HG03066 (cell line): ENCODE measurements at regions not wholly inside any gene's neighbourhood (a gene's known extent, or its start where the extent isn't known, plus 50 kb on each side); places are given as distances from the start of the nearest gene placed in this dataset.
"Not testable (repeated sequence)": the region's sequence is repeated elsewhere in the genome, so short reads cannot be mapped to it uniquely, and the experiment has no call there.

Experiments used
- ATAC-seq: cut with Tn5 transposase; IDR thresholded peaks from one replicate; pipeline ENCODE4 v1.9.1; 2021; ENCODE audit warnings: low read depth; ENCODE audit not compliant: unreplicated experiment

DNA sequence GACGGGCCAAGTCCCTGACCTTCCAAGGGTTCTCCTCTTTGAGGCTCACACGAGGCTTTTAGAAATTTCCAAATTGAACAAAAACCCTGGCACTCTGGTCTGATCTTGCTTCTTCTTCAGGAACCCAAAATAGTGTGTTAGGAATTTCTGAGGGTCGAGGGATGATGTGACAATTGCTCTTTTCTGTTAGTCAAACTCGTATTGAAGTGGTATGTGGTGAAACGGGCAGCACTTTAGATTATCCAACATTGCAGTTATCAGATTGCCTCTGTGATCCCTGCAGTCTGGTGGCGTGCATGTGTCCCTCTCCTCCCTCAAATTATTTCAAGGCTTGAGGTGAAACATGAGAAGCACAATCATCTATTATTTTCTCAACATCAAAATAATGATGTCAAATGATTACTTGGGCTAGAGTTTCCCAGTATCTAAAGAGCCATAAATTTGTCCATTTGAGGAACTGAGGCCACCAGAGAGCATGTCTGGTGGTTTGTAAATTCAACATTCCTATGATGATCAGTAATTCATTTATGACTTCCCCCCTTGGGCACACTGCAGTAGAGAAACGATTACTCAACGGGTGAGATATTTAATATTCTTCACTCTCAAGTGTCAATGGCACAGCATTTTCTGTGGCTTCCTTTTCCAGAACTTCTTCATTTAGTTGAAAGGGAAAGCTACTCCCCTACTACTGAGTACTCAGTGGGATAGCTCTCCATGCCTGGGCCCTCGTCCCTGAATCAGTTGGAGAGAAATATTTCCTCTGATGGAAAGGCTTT is 308.6 kb upstream of the MAP3K7 start:
- no peak for ATAC-seq

DNA sequence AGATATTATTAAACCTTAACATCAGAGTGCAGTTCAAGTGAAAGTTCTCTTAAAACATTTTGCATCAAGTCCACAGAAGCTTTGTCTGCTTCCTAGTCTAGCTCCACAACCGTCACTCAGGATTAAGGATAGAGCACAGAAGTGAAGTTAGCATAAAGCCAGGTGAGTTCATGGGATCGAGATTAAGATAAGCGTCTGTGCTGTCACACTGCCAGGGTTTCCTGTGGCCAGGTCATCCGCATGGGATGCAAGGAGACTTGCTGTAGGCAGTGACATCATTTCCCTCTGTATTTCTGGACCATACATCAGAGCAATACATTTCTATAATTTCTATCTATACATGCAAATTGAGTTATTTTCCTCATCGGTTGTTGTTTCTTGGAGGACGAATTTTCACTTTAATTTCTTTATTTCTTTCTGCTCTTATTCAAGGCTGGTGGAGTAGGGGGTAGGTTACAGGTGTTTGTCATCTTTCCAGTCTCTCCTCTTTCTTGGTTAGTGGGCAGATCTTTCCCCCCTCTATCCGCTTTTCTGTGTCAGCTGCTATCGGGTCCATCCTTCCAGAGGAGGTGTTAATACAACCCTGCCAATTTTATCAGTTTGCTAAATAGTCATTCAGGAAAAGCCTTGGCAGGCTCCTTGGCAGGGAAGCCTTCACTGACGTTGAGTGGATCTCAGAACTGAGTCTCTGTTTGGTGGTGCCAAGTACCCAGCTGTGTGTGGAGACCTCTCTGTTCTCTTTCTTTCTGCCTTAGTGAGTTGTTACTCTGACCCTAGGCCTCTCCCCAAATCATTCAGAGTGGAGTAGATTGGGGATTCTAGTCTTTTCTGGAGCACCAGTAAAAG is 307.6 kb upstream of the MAP3K7 start:
- ATAC-seq, result no peak

DNA sequence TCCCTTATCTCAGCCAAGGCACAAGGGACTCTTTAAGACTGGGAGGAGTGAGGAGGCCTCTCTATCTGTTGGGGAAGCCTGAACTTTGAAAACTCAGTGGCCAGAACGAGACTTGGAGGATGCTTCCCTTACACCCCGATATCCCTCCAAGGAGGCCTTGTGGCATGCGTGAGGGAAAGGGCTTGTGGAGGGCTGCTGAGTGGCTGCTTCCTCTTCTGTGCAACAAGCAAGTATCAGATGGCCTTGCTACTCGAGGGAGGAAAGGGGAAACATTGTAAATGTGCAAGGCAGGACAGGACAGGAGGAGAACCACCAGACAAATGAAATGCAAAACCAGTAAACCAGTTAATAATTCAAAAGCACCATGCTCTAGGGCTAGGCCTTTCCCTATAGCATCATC is 306.5 kb upstream of the MAP3K7 start:
- no peak for ATAC-seq

DNA sequence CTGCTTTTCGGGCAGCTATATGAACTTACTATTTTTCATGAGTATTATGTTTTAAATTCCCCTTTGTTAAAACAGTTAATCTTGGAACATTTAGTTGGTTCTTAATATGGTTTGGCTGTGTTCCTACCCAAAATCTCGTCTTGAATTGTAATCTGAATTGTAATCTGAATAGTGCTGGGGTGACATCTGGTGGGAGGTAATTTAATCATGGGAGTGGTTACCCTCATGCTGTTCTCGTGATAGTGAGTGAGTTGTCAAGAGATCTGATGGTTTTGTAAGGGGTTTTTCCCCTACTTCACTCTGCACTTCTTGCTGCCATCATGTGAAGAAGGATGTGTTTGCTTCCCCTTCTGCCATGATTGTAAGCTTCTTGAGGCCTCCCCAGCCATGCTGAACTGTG is 305.4 kb upstream of the MAP3K7 start:
- ATAC-seq, result no peak

DNA sequence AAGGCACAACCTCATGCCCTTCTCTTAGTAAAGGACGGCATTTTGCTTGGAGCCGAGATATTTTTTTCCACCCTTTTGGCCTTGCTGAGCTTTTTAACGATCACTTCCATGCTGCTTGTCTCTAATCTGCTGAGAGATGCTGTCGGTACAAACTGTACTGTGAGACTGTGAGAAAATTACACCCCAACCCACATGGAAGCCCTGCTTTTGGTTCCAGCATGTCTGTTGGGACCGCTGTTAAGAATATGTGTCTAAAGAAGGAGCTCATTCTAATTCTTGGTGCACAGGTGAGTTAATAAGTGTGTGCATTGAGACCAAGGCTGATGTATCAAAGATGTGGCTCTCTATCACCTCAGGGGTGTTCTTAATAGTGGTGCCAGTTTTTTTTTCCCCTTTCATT is 304.5 kb upstream of the MAP3K7 start:
- ATAC-seq, result no peak

DNA sequence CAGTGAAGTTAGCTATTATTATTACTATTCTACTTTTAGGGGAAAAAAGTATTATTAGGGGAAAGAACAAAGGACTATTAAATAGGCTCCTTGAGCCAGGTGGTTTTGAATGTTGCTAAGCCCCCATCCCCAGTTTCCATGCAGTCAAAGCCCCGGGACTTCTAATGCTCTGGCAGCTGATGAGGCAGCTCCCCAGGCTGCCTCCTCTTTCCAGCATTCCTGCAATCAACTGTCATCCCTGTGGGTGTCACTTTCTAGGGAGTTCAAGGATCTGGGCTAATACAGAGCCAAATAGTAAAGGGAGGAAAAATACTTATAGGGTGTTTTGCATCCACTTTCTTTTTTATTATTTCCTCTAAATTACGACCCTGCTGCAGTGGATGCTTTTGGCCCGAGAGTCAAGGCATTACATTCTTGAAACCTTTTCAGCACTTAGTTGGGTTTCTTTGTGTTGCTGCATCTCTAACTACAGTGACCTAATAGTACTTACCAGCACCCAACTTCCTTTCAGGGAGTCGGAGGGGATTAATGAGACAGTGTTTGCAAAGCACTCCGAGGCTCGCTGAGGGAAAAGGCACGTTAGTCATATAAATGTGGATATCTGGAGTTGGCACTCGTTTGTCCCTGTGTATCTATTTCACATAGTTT is 303.9 kb upstream of the MAP3K7 start:
- ATAC-seq, result no peak

DNA sequence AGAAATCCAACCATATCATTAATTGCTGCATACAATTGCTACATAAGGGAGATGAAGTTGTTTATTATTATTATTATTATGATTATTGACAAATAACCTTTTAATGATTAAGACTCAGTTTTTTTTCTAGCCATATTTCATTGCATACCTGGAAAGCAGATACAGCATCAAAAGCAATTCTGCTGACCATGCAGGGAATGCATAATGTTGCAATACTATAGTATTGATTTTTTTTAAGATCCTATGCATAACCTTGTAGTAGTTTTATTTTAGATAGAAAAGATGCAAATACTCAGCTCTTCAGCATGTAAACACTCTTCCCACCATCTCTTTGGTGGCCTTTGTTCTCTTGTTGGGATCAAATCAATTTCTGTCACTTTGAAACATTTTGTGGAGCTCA is 300.9 kb upstream of the MAP3K7 start:
- ATAC-seq, result no peak

DNA sequence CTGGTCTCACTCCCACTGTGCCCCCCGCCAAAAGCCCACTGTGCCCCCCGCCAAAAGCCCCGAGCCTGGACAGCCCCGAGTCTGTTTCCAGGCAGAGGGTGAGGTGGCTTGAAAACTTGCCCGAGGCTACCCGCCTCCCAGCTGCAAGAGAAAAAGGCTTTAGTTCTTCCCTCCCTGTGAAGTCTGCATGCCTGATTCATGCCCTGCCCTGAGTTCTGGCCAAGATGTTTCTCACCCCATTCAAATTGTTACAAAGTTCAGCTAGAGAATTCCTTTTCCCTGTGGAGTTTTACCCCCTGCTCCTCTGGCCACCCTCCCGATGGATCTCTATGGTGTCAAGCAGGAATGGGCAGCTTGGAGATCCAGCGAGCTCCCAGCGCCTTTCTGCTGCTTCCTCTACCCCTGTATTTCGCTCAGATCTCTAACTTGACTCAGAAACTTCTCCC is 298.8 kb upstream of the MAP3K7 start:
- no peak for ATAC-seq

DNA sequence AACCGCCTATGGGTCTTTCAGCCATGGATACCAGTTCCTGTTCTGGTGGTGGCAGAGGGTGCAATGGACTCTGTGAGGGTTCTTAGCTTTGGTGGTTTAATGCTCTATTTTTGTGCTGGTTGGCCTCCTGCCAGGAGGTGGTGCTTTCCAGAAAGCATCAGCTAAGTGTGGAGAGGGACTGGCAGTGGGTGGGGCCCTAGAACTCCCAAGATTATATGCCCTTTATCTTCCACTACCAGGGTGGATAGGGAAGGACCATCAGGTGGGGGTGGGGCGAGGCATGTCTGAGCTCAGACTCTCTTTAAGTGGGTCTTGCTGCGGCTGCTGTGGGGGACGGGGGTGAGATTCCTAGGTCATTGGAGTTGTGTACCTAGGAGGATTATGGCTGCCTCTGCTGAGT is 298.3 kb upstream of the MAP3K7 start:
- not testable (repeated sequence) for ATAC-seq

DNA sequence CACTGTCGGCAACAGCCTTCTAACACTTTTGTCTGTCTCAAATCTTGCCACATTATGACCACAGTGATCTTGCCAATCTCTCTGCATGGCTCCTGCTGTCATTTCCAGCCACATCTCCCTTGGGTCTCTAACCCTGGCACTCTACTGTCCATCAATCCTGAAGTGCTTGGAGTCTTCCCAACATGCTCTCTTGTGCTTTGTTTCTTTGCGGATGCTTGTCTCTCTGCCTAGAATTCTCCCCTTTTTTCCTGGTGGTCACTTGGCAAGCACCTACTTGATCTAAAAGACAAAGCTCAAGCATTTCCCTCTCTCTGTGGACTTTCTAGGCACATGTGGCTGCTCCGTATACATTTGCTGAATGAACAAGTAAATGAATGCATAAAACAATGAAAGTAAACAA is 290.7 kb upstream of the MAP3K7 start:
- ATAC-seq, result no peak

DNA sequence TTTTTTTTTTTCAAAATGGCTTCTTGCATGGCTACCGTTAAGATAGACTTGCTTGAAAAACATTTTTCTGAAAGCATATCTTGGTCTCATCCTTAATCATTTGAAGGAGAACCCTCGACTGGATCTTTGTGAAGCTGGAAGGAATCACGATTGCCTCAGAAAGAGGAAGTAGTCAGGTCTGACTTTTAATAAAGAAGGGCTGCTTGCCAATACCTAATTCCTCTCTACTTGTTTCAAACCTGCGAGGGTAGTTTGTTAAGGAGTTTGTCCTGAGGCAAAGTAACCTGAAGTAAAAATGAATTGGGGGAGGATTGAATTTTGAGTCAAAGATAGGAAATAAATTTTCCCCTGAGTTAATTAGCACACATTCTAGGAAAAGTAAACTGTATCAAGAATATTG is 288.1 kb upstream of the MAP3K7 start:
- ATAC-seq, result no peak

DNA sequence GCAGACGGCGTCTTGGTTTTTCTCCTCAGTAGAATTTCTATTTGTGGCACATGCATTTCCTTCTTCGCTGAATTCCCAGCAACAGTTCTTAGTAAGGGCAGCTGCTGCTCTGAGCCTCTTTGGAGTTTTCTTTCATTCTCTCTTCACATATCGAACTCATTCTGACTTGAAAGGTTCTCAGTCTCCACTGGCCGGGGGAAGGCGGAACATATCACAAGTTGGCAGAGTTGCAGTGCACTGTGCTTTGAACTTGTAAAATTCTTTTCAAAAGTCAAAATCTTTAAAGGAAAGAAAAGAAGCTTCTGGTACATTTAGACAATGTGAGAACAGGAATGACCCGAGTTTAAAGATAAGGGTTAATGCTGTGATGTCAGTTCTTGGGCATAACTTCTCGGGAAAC is 286.1 kb upstream of the MAP3K7 start:
- ATAC-seq, result no peak

DNA sequence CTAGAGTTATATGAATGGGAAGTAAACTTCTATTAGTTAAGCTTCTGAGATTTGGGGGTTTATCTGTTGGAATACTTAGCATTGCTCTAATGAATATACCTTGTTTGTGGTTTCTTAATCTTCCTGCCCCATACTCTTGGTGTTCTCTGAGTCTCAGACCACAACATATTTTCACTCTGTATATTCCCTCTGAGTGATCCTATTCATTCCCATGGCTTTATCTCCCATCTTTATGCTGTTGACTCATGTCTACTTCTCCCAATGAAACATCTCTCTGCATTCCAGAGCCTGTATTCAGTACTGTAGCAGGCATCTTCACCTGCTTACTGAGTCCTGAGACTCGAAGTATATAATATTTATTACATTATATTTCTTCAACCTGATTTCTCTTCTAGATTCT is 283.7 kb upstream of the MAP3K7 start:
- ATAC-seq, result no peak

DNA sequence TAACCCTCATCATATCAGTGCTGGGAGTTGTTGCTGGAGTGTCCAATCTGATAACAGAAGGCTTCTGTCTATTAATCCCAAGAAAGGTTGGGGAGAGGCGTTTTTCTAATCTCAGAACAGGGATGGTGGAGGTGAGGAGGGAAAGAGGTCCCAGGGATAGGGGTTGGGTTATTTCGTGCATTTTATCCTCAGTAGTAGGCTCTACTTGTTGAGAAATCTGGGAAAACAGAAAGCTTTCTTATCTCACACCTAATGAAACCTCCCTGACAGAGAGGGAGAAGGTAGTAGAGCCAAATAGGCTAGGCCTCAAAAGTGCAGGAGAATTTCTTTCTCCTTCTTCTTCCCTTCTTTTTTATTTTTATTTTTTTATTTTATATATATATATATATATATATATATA is 281.8 kb upstream of the MAP3K7 start:
- no peak for ATAC-seq

DNA sequence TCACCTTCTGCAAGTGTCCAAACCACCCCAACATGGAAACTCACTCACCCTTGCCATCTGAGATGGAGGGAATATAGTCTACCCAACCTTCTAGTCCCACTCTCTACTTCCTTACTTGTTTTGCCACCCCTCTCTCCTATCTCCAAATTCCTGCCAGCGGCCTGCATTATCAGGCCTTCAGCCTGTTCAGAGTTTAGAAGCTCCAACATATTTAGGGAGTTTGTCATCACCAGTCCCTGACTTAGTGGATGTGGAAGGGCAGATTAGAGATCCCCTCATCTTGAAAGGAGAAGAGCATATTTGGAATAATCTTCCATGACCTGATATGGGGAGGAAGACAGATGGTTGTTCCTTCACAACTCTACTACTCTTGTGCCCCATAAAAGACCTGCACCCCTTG is 281.4 kb upstream of the MAP3K7 start:
- ATAC-seq, result no peak

DNA sequence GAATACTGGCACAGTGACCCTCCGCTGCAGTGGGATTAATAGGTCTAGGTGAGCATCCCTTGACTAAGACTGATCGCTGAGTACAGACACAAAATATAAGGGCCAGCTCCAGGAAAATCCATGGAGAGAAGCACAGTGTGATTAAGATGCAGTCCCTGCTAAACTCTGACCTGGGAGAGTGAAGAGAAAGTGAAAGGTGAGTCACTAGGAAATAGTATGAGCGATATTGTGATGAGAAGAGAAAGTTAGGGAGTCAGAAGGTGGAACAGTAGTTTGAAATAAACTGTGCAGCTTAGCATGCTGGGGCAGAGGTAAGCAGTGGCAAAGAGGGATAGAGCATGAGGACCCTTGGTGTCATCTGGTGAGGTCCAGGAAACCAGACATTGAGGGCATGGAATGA is 278.6 kb upstream of the MAP3K7 start:
- ATAC-seq, result no peak

DNA sequence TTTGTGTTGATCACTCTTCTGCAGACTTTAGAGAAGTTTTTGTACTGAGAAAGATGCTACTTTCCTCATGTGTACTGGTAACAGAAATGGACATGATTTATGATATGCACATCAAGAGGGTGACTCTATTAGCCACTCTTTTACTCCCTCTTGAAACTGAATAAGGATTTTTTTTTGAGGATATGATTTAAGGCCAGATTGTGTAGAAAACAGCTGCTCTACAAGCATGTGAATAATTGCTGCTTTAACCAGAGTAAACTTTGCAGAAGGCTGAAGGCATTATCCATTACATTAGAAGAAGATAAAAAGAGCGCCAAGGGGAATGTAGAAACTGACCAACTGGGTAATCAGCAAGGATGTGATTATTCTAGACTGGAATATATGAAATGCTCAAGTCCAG is 276.2 kb upstream of the MAP3K7 start:
- ATAC-seq, result no peak

DNA sequence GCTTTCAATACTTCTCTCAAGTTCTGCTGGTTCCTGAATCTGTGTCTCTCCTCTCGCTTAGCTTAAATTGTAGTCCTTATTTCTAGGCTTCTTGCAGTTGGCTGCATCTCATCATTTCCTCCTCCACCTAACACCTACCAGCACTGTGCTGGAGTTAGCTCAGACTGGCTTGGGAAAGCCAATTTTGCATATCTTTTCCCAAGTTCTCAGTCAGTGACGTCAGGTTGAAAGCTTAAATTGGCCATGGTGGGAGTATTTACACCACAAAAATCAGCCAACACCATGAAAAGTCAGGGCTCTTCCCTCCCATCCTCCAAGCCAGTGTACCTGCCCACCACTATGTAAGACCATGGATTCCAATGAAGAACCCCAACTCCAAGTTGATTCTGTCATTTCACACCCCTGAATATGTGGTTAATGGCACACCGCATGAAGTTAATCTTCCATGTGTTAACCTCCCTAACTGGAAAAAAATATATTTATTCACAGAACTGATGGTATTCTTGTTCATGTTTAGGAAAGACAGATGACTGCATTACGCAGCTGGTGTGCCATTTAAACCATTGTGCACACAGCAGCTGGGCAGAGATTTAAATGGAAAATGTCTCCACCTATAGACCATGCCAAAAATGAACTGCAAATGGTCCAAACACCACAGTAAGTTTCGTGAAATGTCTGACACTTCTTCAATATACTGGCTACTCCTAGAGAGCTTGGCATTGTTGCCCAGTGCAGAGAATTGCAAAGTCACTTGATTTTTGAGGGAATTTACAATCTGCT is 274.1 kb upstream of the MAP3K7 start:
- no peak for ATAC-seq

DNA sequence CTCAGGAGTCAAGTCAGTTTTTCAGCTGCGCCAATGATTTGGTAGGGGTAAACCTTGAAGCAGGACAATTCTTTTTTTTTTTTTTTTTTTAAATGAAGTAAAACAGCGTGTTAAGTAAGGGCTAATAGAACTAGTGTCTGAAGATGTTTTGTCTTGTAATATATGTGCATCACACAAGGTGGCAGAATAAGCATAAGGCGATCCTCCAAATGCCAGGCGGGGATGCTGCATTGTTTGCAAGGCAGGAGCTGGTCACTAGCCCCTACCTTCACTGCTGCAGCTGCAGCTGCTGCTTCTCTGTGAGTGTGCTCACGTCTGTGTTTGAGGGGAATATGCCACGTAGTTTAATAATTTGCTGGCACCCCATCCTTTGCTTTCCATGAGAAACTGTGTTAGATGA is 272.7 kb upstream of the MAP3K7 start:
- no peak for ATAC-seq

DNA sequence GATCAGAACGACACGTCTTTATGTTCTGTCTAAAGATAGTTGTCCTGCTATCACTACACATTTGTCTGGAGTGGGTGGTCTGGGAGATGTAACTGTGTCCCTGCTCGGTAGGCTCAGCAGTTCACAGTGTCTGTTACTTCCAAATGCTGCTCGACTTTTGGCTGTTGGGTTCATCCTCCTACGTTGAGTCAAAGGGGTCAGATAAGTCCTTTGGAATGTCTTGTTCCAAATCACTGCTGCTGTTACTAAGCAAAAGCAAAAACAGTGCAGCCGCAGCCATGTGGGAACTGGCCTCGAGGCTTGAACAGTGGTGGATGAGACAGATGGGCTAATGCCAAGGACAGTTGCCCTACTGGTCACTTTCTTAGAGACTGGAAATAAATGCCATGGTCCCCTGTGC is 272.2 kb upstream of the MAP3K7 start:
- ATAC-seq, result no peak

DNA sequence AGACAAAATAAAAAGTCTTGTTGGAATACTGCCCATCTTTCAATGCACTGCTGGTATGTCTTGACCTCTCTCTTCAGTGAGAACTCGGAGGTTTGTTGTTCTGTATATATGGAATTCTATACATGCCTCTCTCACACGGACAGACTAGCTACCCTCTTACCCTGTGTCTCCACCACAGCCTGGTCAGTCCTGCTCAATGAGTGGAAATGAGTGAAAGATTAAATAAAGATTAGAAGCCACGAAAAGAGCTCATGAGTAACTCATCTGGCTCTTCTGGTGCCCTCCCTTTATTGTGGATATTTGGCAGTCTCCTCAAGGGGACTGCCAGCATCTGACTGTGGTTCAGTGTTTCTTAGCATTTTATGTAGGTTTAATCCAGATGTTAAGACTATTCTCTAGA is 262.8 kb upstream of the MAP3K7 start:
- no peak for ATAC-seq
